ENCODE measurements at regions not wholly inside any gene's neighbourhood (a gene's known extent, or its start where the extent isn't known, plus 50 kb on each side); places are given as distances from the start of the nearest gene placed in this dataset.

DNA sequence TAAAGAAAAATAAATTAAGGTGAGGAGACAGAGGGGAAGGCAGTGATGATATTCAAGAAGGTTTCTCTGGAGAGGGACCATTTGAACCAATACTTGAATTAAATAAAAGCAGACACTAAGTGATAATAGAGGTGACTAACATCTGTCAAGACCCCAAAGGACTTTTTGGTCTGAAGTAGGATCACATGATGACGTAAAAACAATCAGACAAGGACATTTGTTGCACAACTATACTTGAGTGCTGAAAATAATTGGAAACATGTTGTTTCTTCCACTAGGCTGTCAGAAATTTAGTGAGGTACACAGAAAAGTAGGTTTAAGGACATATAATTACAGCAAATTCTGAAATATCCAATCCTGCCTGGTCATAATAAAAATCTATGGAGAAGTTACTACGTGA, 179.5 kb downstream of the WNT5A start:
- H3K9me3 ChIP-seq (ENCODE audit: insufficient read depth, low read length, severe bottlenecking): no peaks in the 10 kb centered on the region

DNA sequence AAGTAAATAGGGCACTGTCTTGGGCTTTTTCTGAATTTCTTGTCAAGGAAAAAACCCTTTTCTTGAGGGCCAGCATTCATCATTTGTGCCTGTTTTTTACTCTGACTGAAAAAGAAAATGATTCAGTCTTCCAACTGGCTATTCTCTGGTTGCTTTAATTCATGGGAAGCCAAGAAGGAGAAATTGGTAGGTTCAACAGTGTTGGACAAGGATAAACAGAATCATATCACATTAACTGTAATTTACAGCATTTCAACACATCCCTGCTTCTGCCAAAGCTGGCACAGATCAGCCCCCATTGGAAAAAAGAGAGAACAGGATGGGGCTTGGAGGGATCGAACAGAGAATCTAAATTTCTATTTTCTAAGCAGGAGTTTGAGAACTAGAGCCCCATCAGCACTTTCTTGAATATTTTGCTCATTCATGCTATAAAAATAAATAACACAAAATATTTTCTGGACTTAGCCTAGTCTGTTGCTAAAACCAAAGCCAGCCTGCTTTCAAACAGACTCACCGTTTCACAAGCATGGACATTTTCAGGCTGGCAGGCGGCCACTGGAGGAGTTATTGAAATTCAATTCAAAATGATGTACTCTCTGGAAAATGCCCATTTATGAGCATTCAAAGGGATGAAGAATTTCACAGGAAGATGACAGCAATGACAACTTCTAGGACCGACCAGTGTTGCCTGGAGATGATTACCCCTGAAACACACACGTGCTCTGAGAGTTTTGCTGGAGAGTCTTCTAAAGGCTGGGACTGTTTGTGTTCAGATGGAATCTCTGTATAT, 181.2 kb downstream of the WNT5A start:
- no peak overlapping the region for H2AFZ ChIP-seq (ENCODE audit: low read depth, low read length)
- no peaks in the 10 kb centered on the region for H3K27me3 ChIP-seq (ENCODE audit: insufficient read depth, low read length, poor library complexity)
- H3K9ac ChIP-seq (ENCODE audit: low read depth, low read length): no peak overlapping the region
- H3K4me2 ChIP-seq (ENCODE audit: insufficient read depth, low read length): no peak overlapping the region
- no peak overlapping the region for H3K4me3 ChIP-seq (ENCODE audit: low read depth in 1 of 2, low read length in 2 of 2)
- no peaks in the 10 kb centered on the region for H3K36me3 ChIP-seq (ENCODE audit: insufficient read depth, low read length)
- no peaks in the 10 kb centered on the region for H3K9me3 ChIP-seq (ENCODE audit: insufficient read depth, low read length, severe bottlenecking)
- H3K79me2 ChIP-seq (ENCODE audit: insufficient read depth, low read length): no peaks in the 10 kb centered on the region
- H4K20me1 ChIP-seq (ENCODE audit: insufficient read depth, low read length): no peaks in the 10 kb centered on the region
- no peak for TF ChIP-seq EZH2 (IDR thresholded peaks at IDR 0.05; ENCODE audit: borderline replicate concordance, low read depth, low read length, severe bottlenecking)
- TF ChIP-seq, protein P1, sequence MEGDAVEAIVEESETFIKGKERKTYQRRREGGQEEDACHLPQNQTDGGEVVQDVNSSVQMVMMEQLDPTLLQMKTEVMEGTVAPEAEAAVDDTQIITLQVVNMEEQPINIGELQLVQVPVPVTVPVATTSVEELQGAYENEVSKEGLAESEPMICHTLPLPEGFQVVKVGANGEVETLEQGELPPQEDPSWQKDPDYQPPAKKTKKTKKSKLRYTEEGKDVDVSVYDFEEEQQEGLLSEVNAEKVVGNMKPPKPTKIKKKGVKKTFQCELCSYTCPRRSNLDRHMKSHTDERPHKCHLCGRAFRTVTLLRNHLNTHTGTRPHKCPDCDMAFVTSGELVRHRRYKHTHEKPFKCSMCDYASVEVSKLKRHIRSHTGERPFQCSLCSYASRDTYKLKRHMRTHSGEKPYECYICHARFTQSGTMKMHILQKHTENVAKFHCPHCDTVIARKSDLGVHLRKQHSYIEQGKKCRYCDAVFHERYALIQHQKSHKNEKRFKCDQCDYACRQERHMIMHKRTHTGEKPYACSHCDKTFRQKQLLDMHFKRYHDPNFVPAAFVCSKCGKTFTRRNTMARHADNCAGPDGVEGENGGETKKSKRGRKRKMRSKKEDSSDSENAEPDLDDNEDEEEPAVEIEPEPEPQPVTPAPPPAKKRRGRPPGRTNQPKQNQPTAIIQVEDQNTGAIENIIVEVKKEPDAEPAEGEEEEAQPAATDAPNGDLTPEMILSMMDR (IDR thresholded peaks at IDR 0.05; ENCODE audit: borderline replicate concordance, extremely low read depth, low read length, poor library complexity, severe bottlenecking): no peak
- H3K4me1 ChIP-seq (ENCODE audit: insufficient read depth, low read length): no peaks in the 10 kb centered on the region
- ATAC-seq (ENCODE audit: insufficient read depth, low read depth) (no peak), DNase-seq (no peak)
- no peak overlapping the region for H3K27ac ChIP-seq (ENCODE audit: low read length)

More for the DNA sequence above, 179.5 kb downstream of the WNT5A start:
- no peaks in the 10 kb centered on the region for H3K36me3 ChIP-seq (ENCODE audit: insufficient read depth, low read length)
- no peak overlapping the region for H3K9ac ChIP-seq (ENCODE audit: low read depth, low read length)
- H3K79me2 ChIP-seq (ENCODE audit: insufficient read depth, low read length): no peaks in the 10 kb centered on the region
- no peak overlapping the region for H3K4me2 ChIP-seq (ENCODE audit: insufficient read depth, low read length)
- no peaks in the 10 kb centered on the region for H4K20me1 ChIP-seq (ENCODE audit: insufficient read depth, low read length)
- DNase-seq: no peak
- TF ChIP-seq, protein P1 (IDR thresholded peaks at IDR 0.05; ENCODE audit: borderline replicate concordance, extremely low read depth, low read length, poor library complexity, severe bottlenecking): no peak
- no peak for TF ChIP-seq EZH2 (IDR thresholded peaks at IDR 0.05; ENCODE audit: borderline replicate concordance, low read depth, low read length, severe bottlenecking)
- no peak overlapping the region for H3K27ac ChIP-seq (ENCODE audit: low read length)
- H2AFZ ChIP-seq (ENCODE audit: low read depth, low read length): no peak overlapping the region
- no peak overlapping the region for H3K4me3 ChIP-seq (ENCODE audit: low read depth in 1 of 2, low read length in 2 of 2)
- H3K4me1 ChIP-seq (ENCODE audit: insufficient read depth, low read length): no peaks in the 10 kb centered on the region
- H3K27me3 ChIP-seq (ENCODE audit: insufficient read depth, low read length, poor library complexity): no peaks in the 10 kb centered on the region
- no peak for ATAC-seq (ENCODE audit: insufficient read depth, low read depth)

DNA sequence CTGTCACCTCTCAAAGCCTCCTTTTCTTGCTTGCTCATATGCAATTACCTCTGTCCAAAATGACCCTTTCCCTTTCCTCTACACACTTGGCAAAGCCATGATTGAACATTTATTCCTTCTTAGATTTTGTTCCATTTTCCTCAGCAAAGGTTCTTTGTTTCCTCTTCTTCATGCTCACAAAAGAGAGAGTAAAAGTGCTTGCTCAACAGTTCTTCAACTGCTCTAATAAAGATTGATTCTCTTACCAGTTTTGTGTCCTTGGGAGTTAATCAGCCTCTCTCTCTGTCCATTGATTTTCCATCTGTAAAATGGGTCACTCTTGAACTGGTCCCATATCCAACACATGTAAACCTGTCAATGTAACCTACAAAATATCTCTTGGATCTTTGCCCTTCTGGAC, 186.4 kb downstream of the WNT5A start:
- ATAC-seq (ENCODE audit: insufficient read depth, low read depth): no peak
- H3K36me3 ChIP-seq (ENCODE audit: insufficient read depth, low read length): no peaks in the 10 kb centered on the region
- no peak overlapping the region for H3K4me2 ChIP-seq (ENCODE audit: insufficient read depth, low read length)
- TF ChIP-seq EZH2 (IDR thresholded peaks at IDR 0.05; ENCODE audit: borderline replicate concordance, low read depth, low read length, severe bottlenecking): no peak
- TF ChIP-seq, protein P1 (IDR thresholded peaks at IDR 0.05; ENCODE audit: borderline replicate concordance, extremely low read depth, low read length, poor library complexity, severe bottlenecking): no peak
- H3K79me2 ChIP-seq (ENCODE audit: insufficient read depth, low read length): no peaks in the 10 kb centered on the region
- no peaks in the 10 kb centered on the region for H3K9me3 ChIP-seq (ENCODE audit: insufficient read depth, low read length, severe bottlenecking)
- H3K27me3 ChIP-seq (ENCODE audit: insufficient read depth, low read length, poor library complexity): no peaks in the 10 kb centered on the region
- no peak overlapping the region for H3K9ac ChIP-seq (ENCODE audit: low read depth, low read length)
- no peaks in the 10 kb centered on the region for H4K20me1 ChIP-seq (ENCODE audit: insufficient read depth, low read length)
- no peaks in the 10 kb centered on the region for H3K4me1 ChIP-seq (ENCODE audit: insufficient read depth, low read length)
- no peak for DNase-seq
- H3K4me3 ChIP-seq (ENCODE audit: low read depth in 1 of 2, low read length in 2 of 2): no peak overlapping the region
- no peak overlapping the region for H2AFZ ChIP-seq (ENCODE audit: low read depth, low read length)
- H3K27ac ChIP-seq (ENCODE audit: low read length): no peak overlapping the region

Measured in DND-41 (cell line).